HepG2 (cell line): ENCODE measurements at regions not wholly inside any gene's neighbourhood (a gene's known extent, or its start where the extent isn't known, plus 50 kb on each side); places are given as distances from the start of the nearest gene placed in this dataset.
A peak's percentile ranks its signal among the peaks of the same experiment; 100 is the strongest.

Source experiments
- E2F5 ChIP-seq: sonication (generic); formaldehyde crosslinking; conservative IDR thresholded peaks from 2 replicates; pipeline ENCODE4 v1.4.0; 2020; ENCODE audit warnings: missing genetic modification reagents
- FOXA3 ChIP-seq: IDR thresholded peaks from 2 replicates; pipeline ENCODE4 v1.6.1; 2016; ENCODE audit warnings: missing genetic modification reagents, missing compliant biosample characterization
- FOXO1 ChIP-seq: sonication (generic); formaldehyde crosslinking; IDR thresholded peaks from 2 replicates; pipeline ENCODE4 v1.4.0; 2020; ENCODE audit warnings: missing genetic modification reagents
- GABPA ChIP-seq, 2 experiments: IDR thresholded peaks; 2 replicates each; pipeline ENCODE4 v1.6.1; 2011 to 2016; ENCODE audit warnings: low read depth in 2 of 2, low read length in 1 of 2, missing biosample characterization in 1 of 2, missing genetic modification characterization in 1 of 2
- KDM3A ChIP-seq: IDR thresholded peaks from 2 replicates; pipeline ENCODE4 v1.6.1; 2018; ENCODE audit warnings: low read depth, missing compliant biosample characterization
- KLF11 ChIP-seq: IDR thresholded peaks from 2 replicates; pipeline ENCODE4 v1.6.1; 2016; ENCODE audit warnings: missing compliant biosample characterization
- KLF6 ChIP-seq: IDR thresholded peaks from 2 replicates; pipeline ENCODE4 v1.8.0; 2016; ENCODE audit warnings: missing biosample characterization, missing genetic modification reagents
- MAF1 ChIP-seq: sonication (generic); formaldehyde crosslinking; IDR thresholded peaks from 2 replicates; pipeline ENCODE4 v1.5.0; 2020; ENCODE audit warnings: missing genetic modification reagents, borderline replicate concordance
- RCOR2 ChIP-seq: IDR thresholded peaks from 2 replicates; pipeline ENCODE4 v1.6.1; 2016; ENCODE audit warnings: missing biosample characterization, missing genetic modification reagents
- ZNF530 ChIP-seq: sonication (generic); formaldehyde crosslinking; IDR thresholded peaks from 2 replicates; pipeline ENCODE4 v1.5.0; 2020; ENCODE audit warnings: low read depth, mild to moderate bottlenecking, missing genetic modification reagents
- ZNF552 ChIP-seq: sonication (generic); formaldehyde crosslinking; IDR thresholded peaks from 2 replicates; pipeline ENCODE4 v1.9.0; 2022; ENCODE audit warnings: missing genetic modification reagents, mild to moderate bottlenecking, borderline replicate concordance
- ZNF562 ChIP-seq: sonication (generic); formaldehyde crosslinking; IDR thresholded peaks from 2 replicates; pipeline ENCODE4 v1.8.0; 2022; ENCODE audit warnings: missing genetic modification reagents, borderline replicate concordance
- ZNF616 ChIP-seq: sonication (generic); formaldehyde crosslinking; IDR thresholded peaks from 2 replicates; pipeline ENCODE4 v1.5.0; 2020; ENCODE audit warnings: low read depth, mild to moderate bottlenecking, missing genetic modification reagents
- ZNF768 ChIP-seq: sonication (generic); formaldehyde crosslinking; IDR thresholded peaks from 2 replicates; pipeline ENCODE4 v1.4.0; 2020; ENCODE audit warnings: missing genetic modification reagents
- ZNF788 ChIP-seq: sonication (generic); formaldehyde crosslinking; IDR thresholded peaks from 2 replicates; pipeline ENCODE4 v1.5.0; 2020; ENCODE audit warnings: mild to moderate bottlenecking, missing genetic modification reagents, borderline replicate concordance
- TF ChIP-seq, protein P1 (sequence below): sonication (generic); formaldehyde crosslinking; IDR thresholded peaks from 2 replicates; pipeline ENCODE4 v1.4.0; 2020; ENCODE audit warnings: mild to moderate bottlenecking, missing genetic modification reagents, borderline replicate concordance
- TF ChIP-seq, protein P2 (sequence below), 2 experiments: sonication (generic) in 1 of 2; formaldehyde crosslinking in 1 of 2; IDR thresholded peaks; 2 replicates each; pipeline versions ENCODE4 v1.4.0 to v1.6.1; 2016 to 2020; ENCODE audit warnings: borderline replicate concordance in 1 of 2, low read depth in 1 of 2, mild to moderate bottlenecking in 1 of 2, missing genetic modification reagents in 1 of 2
- TF ChIP-seq, protein P3 (sequence below): sonication (generic); formaldehyde crosslinking; IDR thresholded peaks from 2 replicates; pipeline ENCODE4 v1.4.0; 2020; ENCODE audit warnings: missing genetic modification reagents

GRCh38 chrX:20479896-20480295, 213.2 kb upstream of the RPS6KA3 start (continued):
- TF ChIP-seq, protein P1, sequence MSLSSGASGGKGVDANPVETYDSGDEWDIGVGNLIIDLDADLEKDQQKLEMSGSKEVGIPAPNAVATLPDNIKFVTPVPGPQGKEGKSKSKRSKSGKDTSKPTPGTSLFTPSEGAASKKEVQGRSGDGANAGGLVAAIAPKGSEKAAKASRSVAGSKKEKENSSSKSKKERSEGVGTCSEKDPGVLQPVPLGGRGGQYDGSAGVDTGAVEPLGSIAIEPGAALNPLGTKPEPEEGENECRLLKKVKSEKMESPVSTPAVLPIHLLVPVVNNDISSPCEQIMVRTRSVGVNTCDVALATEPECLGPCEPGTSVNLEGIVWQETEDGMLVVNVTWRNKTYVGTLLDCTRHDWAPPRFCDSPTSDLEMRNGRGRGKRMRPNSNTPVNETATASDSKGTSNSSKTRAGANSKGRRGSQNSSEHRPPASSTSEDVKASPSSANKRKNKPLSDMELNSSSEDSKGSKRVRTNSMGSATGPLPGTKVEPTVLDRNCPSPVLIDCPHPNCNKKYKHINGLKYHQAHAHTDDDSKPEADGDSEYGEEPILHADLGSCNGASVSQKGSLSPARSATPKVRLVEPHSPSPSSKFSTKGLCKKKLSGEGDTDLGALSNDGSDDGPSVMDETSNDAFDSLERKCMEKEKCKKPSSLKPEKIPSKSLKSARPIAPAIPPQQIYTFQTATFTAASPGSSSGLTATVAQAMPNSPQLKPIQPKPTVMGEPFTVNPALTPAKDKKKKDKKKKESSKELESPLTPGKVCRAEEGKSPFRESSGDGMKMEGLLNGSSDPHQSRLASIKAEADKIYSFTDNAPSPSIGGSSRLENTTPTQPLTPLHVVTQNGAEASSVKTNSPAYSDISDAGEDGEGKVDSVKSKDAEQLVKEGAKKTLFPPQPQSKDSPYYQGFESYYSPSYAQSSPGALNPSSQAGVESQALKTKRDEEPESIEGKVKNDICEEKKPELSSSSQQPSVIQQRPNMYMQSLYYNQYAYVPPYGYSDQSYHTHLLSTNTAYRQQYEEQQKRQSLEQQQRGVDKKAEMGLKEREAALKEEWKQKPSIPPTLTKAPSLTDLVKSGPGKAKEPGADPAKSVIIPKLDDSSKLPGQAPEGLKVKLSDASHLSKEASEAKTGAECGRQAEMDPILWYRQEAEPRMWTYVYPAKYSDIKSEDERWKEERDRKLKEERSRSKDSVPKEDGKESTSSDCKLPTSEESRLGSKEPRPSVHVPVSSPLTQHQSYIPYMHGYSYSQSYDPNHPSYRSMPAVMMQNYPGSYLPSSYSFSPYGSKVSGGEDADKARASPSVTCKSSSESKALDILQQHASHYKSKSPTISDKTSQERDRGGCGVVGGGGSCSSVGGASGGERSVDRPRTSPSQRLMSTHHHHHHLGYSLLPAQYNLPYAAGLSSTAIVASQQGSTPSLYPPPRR (CRISPR knock-in tag) = peak; percentile 65
- TF ChIP-seq FOXO1 (peak; percentile 58; the same call in 1 of the 2 replicates), ZNF616 (no peak), GABPA (IDR thresholded peaks at IDR 0.05; ENCODE audit: low read depth, low read length) (no peak), GABPA (CRISPR knock-in tag; IDR thresholded peaks at IDR 0.05; ENCODE audit: low read depth) (peak; percentile 21; the same call in 1 of the 2 replicates), ZNF562 (CRISPR knock-in tag) (no peak), FOXA3 (CRISPR knock-in tag) (peak; percentile 87), ZNF552 (no peak), ZNF768 (CRISPR knock-in tag) (no peak), E2F5 (CRISPR knock-in tag) (no peak), MAF1 (CRISPR knock-in tag) (no peak), RCOR2 (CRISPR knock-in tag) (no peak; the same call in 1 of the 2 replicates), KLF11 (CRISPR knock-in tag) (no peak), ZNF788 (CRISPR knock-in tag) (no peak), KLF6 (no peak), KDM3A (CRISPR knock-in tag) (no peak), ZNF530 (CRISPR knock-in tag) (no peak)
- TF ChIP-seq, protein P2, sequence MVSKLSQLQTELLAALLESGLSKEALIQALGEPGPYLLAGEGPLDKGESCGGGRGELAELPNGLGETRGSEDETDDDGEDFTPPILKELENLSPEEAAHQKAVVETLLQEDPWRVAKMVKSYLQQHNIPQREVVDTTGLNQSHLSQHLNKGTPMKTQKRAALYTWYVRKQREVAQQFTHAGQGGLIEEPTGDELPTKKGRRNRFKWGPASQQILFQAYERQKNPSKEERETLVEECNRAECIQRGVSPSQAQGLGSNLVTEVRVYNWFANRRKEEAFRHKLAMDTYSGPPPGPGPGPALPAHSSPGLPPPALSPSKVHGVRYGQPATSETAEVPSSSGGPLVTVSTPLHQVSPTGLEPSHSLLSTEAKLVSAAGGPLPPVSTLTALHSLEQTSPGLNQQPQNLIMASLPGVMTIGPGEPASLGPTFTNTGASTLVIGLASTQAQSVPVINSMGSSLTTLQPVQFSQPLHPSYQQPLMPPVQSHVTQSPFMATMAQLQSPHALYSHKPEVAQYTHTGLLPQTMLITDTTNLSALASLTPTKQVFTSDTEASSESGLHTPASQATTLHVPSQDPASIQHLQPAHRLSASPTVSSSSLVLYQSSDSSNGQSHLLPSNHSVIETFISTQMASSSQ (IDR thresholded peaks at IDR 0.05; ENCODE audit: low read depth) = peak; percentile 78
- TF ChIP-seq, protein P2 (CRISPR knock-in tag; IDR thresholded peaks at IDR 0.05; ENCODE audit: borderline replicate concordance) = peak; percentile 78; the same call in 1 of the 2 replicates
- TF ChIP-seq, protein P3, sequence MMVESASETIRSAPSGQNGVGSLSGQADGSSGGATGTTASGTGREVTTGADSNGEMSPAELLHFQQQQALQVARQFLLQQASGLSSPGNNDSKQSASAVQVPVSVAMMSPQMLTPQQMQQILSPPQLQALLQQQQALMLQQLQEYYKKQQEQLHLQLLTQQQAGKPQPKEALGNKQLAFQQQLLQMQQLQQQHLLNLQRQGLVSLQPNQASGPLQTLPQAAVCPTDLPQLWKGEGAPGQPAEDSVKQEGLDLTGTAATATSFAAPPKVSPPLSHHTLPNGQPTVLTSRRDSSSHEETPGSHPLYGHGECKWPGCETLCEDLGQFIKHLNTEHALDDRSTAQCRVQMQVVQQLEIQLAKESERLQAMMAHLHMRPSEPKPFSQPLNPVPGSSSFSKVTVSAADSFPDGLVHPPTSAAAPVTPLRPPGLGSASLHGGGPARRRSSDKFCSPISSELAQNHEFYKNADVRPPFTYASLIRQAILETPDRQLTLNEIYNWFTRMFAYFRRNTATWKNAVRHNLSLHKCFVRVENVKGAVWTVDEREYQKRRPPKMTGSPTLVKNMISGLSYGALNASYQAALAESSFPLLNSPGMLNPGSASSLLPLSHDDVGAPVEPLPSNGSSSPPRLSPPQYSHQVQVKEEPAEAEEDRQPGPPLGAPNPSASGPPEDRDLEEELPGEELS = peak; percentile 82
